ENCODE measurements at regions not wholly inside any gene's neighbourhood (a gene's known extent, or its start where the extent isn't known, plus 50 kb on each side); places are given as distances from the start of the nearest gene placed in this dataset.

DNA sequence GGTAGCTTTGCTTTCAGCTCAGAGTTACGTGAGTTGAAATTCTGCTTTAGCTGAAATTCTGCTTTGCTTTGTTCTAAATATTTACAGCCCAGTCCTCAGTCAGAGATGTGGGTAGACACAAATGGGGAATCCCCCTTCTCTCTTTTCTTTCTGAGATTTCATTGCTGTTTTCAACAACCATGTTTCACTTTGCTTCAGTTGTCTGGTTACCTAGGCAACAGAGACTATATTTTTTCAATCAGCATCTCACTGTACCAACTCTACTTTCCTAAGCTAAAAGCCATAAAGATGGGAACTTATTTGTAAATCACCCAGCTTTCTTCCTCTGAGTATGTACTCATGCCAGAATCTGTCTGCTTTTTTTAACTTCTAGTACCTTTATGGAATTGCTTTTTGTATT lies 509.0 kb downstream of the OLFM4 start:
- TF ChIP-seq, protein P1, sequence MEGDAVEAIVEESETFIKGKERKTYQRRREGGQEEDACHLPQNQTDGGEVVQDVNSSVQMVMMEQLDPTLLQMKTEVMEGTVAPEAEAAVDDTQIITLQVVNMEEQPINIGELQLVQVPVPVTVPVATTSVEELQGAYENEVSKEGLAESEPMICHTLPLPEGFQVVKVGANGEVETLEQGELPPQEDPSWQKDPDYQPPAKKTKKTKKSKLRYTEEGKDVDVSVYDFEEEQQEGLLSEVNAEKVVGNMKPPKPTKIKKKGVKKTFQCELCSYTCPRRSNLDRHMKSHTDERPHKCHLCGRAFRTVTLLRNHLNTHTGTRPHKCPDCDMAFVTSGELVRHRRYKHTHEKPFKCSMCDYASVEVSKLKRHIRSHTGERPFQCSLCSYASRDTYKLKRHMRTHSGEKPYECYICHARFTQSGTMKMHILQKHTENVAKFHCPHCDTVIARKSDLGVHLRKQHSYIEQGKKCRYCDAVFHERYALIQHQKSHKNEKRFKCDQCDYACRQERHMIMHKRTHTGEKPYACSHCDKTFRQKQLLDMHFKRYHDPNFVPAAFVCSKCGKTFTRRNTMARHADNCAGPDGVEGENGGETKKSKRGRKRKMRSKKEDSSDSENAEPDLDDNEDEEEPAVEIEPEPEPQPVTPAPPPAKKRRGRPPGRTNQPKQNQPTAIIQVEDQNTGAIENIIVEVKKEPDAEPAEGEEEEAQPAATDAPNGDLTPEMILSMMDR (IDR thresholded peaks at IDR 0.05): no peak
- TF ChIP-seq POLR2A (IDR thresholded peaks at IDR 0.05): no peak
